ENCODE measurements at regions not wholly inside any gene's neighbourhood (a gene's known extent, or its start where the extent isn't known, plus 50 kb on each side); places are given as distances from the start of the nearest gene placed in this dataset.

DNA sequence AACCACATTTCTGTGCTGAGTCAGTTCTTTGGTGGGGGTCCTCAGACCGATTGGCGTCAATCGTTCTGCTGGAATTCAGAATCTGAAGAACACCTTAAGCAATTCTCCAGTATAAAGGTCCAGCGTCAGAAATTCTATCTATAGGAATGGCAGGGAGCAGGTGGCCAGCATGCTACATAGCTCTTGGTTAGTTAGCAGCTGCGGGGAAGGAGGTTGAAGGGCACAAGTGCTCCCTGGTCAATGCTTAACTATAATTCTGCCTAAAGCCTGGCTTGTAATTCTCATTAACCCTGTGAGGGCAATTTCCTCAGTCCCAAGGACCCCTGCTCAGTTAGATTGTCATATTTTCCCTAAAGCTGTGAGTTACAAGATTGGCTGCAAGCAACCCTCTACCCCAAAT lies 54.3 kb upstream of the GALNT2 start:
- TF ChIP-seq, protein P1, sequence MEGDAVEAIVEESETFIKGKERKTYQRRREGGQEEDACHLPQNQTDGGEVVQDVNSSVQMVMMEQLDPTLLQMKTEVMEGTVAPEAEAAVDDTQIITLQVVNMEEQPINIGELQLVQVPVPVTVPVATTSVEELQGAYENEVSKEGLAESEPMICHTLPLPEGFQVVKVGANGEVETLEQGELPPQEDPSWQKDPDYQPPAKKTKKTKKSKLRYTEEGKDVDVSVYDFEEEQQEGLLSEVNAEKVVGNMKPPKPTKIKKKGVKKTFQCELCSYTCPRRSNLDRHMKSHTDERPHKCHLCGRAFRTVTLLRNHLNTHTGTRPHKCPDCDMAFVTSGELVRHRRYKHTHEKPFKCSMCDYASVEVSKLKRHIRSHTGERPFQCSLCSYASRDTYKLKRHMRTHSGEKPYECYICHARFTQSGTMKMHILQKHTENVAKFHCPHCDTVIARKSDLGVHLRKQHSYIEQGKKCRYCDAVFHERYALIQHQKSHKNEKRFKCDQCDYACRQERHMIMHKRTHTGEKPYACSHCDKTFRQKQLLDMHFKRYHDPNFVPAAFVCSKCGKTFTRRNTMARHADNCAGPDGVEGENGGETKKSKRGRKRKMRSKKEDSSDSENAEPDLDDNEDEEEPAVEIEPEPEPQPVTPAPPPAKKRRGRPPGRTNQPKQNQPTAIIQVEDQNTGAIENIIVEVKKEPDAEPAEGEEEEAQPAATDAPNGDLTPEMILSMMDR (IDR thresholded peaks at IDR 0.05): no peak
- TF ChIP-seq POLR2AphosphoS5 (IDR thresholded peaks at IDR 0.05): no peak
